GM12878 (cell line): ENCODE measurements at regions not wholly inside any gene's neighbourhood (a gene's known extent, or its start where the extent isn't known, plus 50 kb on each side); places are given as distances from the start of the nearest gene placed in this dataset.

Experiments
- ATF2 ChIP-seq: IDR thresholded peaks from 2 replicates; pipeline ENCODE4 v1.6.1; 2012; ENCODE audit warnings: low read length, inconsistent platforms
- CHD4 ChIP-seq: fragments of 200-600 bp; sonication (generic); IDR thresholded peaks from 2 replicates; pipeline ENCODE4 v1.6.1; 2016; ENCODE audit warnings: mild to moderate bottlenecking
- EED ChIP-seq: sonication (generic); IDR thresholded peaks from 2 replicates; pipeline ENCODE4 v1.6.1; 2016; ENCODE audit warnings: antibody characterized with exemption, low read depth
- EP300 ChIP-seq, 2 experiments: fragments of 150-350 bp in 1 of 2; IDR thresholded peaks; 2 replicates each; pipeline ENCODE4 v1.6.1; 2011 to 2012; ENCODE audit warnings: low read depth in 2 of 2, low read length in 2 of 2, borderline replicate concordance in 1 of 2, improper control_type of control experiment in 1 of 2, inconsistent platforms in 1 of 2; ENCODE audit not compliant: control insufficient read depth in 1 of 2
- IRF3 ChIP-seq: fragments of 450-650 bp; IDR thresholded peaks from 2 replicates; pipeline ENCODE4 v1.6.1; 2014; ENCODE audit warnings: mild to moderate bottlenecking
- MYB ChIP-seq: fragments of 150-350 bp; IDR thresholded peaks from 2 replicates; pipeline ENCODE4 v1.6.1; 2014; ENCODE audit warnings: mild to moderate bottlenecking, low read depth, low read length, borderline replicate concordance
- NFIC ChIP-seq: IDR thresholded peaks from 2 replicates; pipeline ENCODE4 v1.6.1; 2012; ENCODE audit warnings: low read depth, mild to moderate bottlenecking, inconsistent platforms, low read length, moderate library complexity
- NR2C1 ChIP-seq: fragments of 450-650 bp; IDR thresholded peaks from 2 replicates; pipeline ENCODE4 v1.6.1; 2017; ENCODE audit warnings: antibody characterized with exemption, mild to moderate bottlenecking, moderate library complexity
- NR2C2 ChIP-seq: IDR thresholded peaks from 2 replicates; pipeline ENCODE4 v1.6.1; 2011; ENCODE audit warnings: borderline replicate concordance, low read depth; ENCODE audit not compliant: control insufficient read depth, insufficient read length
- SREBF2 ChIP-seq: IDR thresholded peaks from 2 replicates; pipeline ENCODE4 v1.6.1; 2012; ENCODE audit warnings: mild to moderate bottlenecking, low read length
- TCF12 ChIP-seq: IDR thresholded peaks from 2 replicates; pipeline ENCODE4 v1.6.1; 2011; ENCODE audit warnings: low read depth, mild to moderate bottlenecking, low read length
- TCF3 ChIP-seq: IDR thresholded peaks from 2 replicates; pipeline ENCODE4 v1.6.1; 2012; ENCODE audit warnings: low read depth, mild to moderate bottlenecking, low read length, borderline replicate concordance; ENCODE audit not compliant: insufficient read depth
- WRNIP1 ChIP-seq: IDR thresholded peaks from 2 replicates; pipeline ENCODE4 v1.6.1; 2011; ENCODE audit warnings: low read depth, low read length, improper control_type of control experiment, borderline replicate concordance
- YBX1 ChIP-seq: fragments of 450-650 bp; IDR thresholded peaks from 2 replicates; pipeline ENCODE4 v1.6.1; 2016; ENCODE audit warnings: antibody characterized with exemption
- ZNF687 ChIP-seq: fragments of 450-650 bp; IDR thresholded peaks from 2 replicates; pipeline ENCODE4 v1.6.1; 2017; ENCODE audit warnings: mild to moderate bottlenecking, moderate library complexity
- ZSCAN29 ChIP-seq: fragments of 450-650 bp; IDR thresholded peaks from 2 replicates; pipeline ENCODE4 v1.6.1; 2017; ENCODE audit warnings: mild to moderate bottlenecking, moderate library complexity
- TF ChIP-seq, protein P1 (sequence below): IDR thresholded peaks from 2 replicates; pipeline ENCODE4 v1.6.1; 2011; ENCODE audit warnings: mild to moderate bottlenecking, low read depth, low read length, moderate library complexity; ENCODE audit not compliant: insufficient replicate concordance
- TF ChIP-seq, protein P2 (sequence below): IDR thresholded peaks from 2 replicates; pipeline ENCODE4 v1.6.1; 2011; ENCODE audit warnings: low read depth, low read length, improper control_type of control experiment, borderline replicate concordance
- TF ChIP-seq, protein P3 (sequence below): fragments of 450-650 bp; formaldehyde crosslinking; IDR thresholded peaks from 2 replicates; pipeline ENCODE4 v1.5.0; 2022; ENCODE audit warnings: mild to moderate bottlenecking, missing genetic modification characterization

- TF ChIP-seq, protein P1, sequence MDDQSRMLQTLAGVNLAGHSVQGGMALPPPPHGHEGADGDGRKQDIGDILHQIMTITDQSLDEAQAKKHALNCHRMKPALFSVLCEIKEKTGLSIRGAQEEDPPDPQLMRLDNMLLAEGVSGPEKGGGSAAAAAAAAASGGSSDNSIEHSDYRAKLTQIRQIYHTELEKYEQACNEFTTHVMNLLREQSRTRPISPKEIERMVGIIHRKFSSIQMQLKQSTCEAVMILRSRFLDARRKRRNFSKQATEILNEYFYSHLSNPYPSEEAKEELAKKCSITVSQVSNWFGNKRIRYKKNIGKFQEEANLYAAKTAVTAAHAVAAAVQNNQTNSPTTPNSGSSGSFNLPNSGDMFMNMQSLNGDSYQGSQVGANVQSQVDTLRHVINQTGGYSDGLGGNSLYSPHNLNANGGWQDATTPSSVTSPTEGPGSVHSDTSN, result no peak
- TF ChIP-seq CHD4 (no peak), NR2C2 (no peak), ATF2 (peak; percentile 59; the same call in 1 of the 2 replicates), YBX1 (no peak), NFIC (no peak), SREBF2 (no peak), NR2C1 (no peak), MYB (no peak), ZSCAN29 (no peak), IRF3 (no peak), WRNIP1 (no peak), ZNF687 (no peak), EED (no peak), EP300 (IDR thresholded peaks at IDR 0.05; ENCODE audit: borderline replicate concordance in 1 of 2, control insufficient read depth in 1 of 2, low read depth in 2 of 2, low read length in 2 of 2) (peak in 1 of 2 experiments; percentile 43; a peak in 1 of 4 replicates), TCF12 (no peak), TCF3 (no peak)
- TF ChIP-seq, protein P2, sequence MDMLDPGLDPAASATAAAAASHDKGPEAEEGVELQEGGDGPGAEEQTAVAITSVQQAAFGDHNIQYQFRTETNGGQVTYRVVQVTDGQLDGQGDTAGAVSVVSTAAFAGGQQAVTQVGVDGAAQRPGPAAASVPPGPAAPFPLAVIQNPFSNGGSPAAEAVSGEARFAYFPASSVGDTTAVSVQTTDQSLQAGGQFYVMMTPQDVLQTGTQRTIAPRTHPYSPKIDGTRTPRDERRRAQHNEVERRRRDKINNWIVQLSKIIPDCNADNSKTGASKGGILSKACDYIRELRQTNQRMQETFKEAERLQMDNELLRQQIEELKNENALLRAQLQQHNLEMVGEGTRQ, result peak; percentile 2; the same call in 1 of the 2 replicates
- TF ChIP-seq, protein P3, sequence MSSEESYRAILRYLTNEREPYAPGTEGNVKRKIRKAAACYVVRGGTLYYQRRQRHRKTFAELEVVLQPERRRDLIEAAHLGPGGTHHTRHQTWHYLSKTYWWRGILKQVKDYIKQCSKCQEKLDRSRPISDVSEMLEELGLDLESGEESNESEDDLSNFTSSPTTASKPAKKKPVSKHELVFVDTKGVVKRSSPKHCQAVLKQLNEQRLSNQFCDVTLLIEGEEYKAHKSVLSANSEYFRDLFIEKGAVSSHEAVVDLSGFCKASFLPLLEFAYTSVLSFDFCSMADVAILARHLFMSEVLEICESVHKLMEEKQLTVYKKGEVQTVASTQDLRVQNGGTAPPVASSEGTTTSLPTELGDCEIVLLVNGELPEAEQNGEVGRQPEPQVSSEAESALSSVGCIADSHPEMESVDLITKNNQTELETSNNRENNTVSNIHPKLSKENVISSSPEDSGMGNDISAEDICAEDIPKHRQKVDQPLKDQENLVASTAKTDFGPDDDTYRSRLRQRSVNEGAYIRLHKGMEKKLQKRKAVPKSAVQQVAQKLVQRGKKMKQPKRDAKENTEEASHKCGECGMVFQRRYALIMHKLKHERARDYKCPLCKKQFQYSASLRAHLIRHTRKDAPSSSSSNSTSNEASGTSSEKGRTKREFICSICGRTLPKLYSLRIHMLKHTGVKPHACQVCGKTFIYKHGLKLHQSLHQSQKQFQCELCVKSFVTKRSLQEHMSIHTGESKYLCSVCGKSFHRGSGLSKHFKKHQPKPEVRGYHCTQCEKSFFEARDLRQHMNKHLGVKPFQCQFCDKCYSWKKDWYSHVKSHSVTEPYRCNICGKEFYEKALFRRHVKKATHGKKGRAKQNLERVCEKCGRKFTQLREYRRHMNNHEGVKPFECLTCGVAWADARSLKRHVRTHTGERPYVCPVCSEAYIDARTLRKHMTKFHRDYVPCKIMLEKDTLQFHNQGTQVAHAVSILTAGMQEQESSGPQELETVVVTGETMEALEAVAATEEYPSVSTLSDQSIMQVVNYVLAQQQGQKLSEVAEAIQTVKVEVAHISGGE (CRISPR knock-in tag), result no peak
These were observed 53.6 kb upstream of the RANBP6 start (continued) for GRCh38 chr9:6068983-6069382.
